ENCODE measurements at regions not wholly inside any gene's neighbourhood (a gene's known extent, or its start where the extent isn't known, plus 50 kb on each side); places are given as distances from the start of the nearest gene placed in this dataset.

GRCh38 chr12:87425942-87426554, 603.2 kb downstream of the C12orf50 start:
- TF ChIP-seq CTCF (IDR thresholded peaks at IDR 0.05; ENCODE audit: insufficient read depth, low read depth, low read length) (no peak), EZH2 (IDR thresholded peaks at IDR 0.05; ENCODE audit: insufficient read depth, low read length) (no peak)

All from astrocyte (in vitro differentiated cells and primary cell).